Ascending aorta (tissue), 2 donors: ENCODE measurements at regions not wholly inside any gene's neighbourhood (a gene's known extent, or its start where the extent isn't known, plus 50 kb on each side); places are given as distances from the start of the nearest gene placed in this dataset.

Source experiments
- DNase-seq, 2 donors: peaks; one replicate each; pipeline ENCODE4 v3.0.0-alpha.2; 2019; ENCODE audit warnings: low spot score in 2 of 2
- H3K27ac ChIP-seq, 2 donors: fragments of 200-600 bp; sonication (generic); one replicate each; pipeline ENCODE4 v1.5.1; 2016 to 2017; ENCODE audit warnings: mild to moderate bottlenecking in 1 of 2
- H3K27me3 ChIP-seq: fragments of 200-600 bp; sonication (generic); one replicate; pipeline ENCODE4 v1.5.1; 2017
- H3K36me3 ChIP-seq, 2 donors: fragments of 200-600 bp; sonication (generic); one replicate each; pipeline ENCODE4 v1.5.1; 2016
- H3K4me1 ChIP-seq, 2 donors: fragments of 200-600 bp; sonication (generic); one replicate each; pipeline ENCODE4 v1.5.1; 2016 to 2017; ENCODE audit warnings: mild to moderate bottlenecking in 1 of 2
- H3K4me3 ChIP-seq, 2 donors: fragments of 200-600 bp; sonication (generic); one replicate each; pipeline ENCODE4 v1.5.1; 2016 to 2017; ENCODE audit warnings: mild to moderate bottlenecking in 1 of 2
- H3K9me3 ChIP-seq, 2 donors: fragments of 200-600 bp; sonication (generic); one replicate each; pipeline ENCODE4 v1.5.1; 2016
- intact Hi-C: fragments of 100-400 bp; cut with DNase I; formaldehyde crosslinking; loops from one replicate; pipeline ENCODE4 v1.15.1; 2023
- TF ChIP-seq, protein P1 (sequence below), 3 experiments: fragments of 200-600 bp in 2 of 3; fragments of 450-650 bp in 1 of 3; sonication (generic) in 2 of 3; IDR thresholded peaks; one replicate each; pipeline ENCODE4 v1.5.1; 2016 to 2019; ENCODE audit warnings: antibody characterized with exemption in 3 of 3, mild to moderate bottlenecking in 1 of 3, moderate library complexity in 1 of 3

DNA sequence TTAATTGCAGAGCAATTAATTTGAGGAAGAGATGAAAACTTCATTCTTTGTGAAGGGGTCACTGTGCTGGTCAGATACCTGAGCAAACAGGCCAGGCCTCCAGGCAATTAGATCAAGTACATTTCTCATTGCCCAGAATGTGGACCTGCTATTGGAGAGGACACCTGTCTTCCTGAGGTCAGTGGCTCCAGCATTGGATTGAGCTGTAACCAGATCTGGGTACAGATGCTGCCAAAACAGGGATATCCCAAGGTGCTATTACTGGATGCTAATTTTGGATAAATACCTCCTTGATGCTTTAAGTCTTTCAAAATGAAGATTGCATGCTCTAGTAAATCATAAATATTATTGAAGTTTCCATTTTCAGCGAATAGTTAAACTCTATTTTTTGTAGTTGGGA is 131.5 kb downstream of the FAM161A start:
- Histone ChIP-seq H3K4me1 (no peaks in the 10 kb centered on the region), H3K27ac (no peak overlapping the region), H3K36me3 (no peaks in the 10 kb centered on the region), H3K4me3 (no peak overlapping the region), H3K27me3 (no peaks in the 10 kb centered on the region), H3K9me3 (peaks cover 0 to 3% of the 10 kb centered on the region in 2 donors)
- intact Hi-C loops = no loop called here
- no peak for DNase-seq
- TF ChIP-seq, protein P1, sequence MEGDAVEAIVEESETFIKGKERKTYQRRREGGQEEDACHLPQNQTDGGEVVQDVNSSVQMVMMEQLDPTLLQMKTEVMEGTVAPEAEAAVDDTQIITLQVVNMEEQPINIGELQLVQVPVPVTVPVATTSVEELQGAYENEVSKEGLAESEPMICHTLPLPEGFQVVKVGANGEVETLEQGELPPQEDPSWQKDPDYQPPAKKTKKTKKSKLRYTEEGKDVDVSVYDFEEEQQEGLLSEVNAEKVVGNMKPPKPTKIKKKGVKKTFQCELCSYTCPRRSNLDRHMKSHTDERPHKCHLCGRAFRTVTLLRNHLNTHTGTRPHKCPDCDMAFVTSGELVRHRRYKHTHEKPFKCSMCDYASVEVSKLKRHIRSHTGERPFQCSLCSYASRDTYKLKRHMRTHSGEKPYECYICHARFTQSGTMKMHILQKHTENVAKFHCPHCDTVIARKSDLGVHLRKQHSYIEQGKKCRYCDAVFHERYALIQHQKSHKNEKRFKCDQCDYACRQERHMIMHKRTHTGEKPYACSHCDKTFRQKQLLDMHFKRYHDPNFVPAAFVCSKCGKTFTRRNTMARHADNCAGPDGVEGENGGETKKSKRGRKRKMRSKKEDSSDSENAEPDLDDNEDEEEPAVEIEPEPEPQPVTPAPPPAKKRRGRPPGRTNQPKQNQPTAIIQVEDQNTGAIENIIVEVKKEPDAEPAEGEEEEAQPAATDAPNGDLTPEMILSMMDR (IDR thresholded peaks at IDR 0.05) = no peak

DNA sequence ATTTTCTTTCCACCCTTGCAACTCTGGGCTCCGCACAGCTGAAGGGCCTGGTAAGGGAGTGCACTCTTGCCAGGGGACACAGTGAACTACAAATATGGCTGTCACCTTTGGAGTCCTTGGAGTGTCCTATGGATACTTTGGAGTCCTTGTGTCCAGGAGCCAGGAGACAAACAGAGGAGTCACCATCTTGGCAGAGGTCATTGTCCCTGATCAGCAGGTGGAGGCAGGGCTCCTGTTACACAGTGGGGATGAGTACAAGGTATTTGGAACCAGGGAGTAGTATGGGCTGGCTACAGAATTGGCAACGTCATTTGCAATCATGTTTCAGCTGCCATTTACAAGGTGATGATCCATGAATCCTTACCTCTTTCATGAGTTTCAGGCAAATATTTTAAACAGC is 132.5 kb downstream of the FAM161A start:
- no peaks in the 10 kb centered on the region for H3K27me3 ChIP-seq
- H3K9me3 ChIP-seq = no peaks in the 10 kb centered on the region
- no peaks in the 10 kb centered on the region for H3K4me1 ChIP-seq
- H3K4me3 ChIP-seq = no peak overlapping the region
- no peak for DNase-seq
- no peak overlapping the region for H3K27ac ChIP-seq
- H3K36me3 ChIP-seq = no peaks in the 10 kb centered on the region
- intact Hi-C loops = no loop called here
- TF ChIP-seq, protein P1 (IDR thresholded peaks at IDR 0.05) = no peak

DNA sequence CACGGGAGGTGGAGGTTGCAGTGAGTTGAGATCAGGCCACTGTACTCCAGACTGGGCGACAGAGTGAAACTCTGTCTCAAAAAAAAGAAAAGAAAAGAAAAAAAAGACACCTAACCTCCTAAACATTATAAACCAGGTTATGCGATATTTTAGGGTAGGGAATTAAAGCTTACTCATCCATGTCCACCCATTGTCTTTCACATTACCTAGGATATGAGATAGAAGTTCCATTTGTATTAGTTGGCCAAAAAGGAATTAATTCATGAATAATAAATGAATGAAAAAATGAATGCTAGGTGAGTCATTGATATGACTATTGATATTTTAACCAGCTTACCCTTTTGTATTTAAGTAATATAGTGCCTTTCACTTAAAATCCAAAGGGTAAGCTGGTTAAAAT is 132.9 kb downstream of the FAM161A start:
- Histone ChIP-seq H3K27ac (no peak overlapping the region), H3K4me1 (no peaks in the 10 kb centered on the region), H3K36me3 (no peaks in the 10 kb centered on the region), H3K9me3 (no peaks in the 10 kb centered on the region), H3K4me3 (no peak overlapping the region), H3K27me3 (no peaks in the 10 kb centered on the region)
- TF ChIP-seq, protein P1 (IDR thresholded peaks at IDR 0.05) = no peak
- DNase-seq = no peak
- intact Hi-C loops = no loop called here

DNA sequence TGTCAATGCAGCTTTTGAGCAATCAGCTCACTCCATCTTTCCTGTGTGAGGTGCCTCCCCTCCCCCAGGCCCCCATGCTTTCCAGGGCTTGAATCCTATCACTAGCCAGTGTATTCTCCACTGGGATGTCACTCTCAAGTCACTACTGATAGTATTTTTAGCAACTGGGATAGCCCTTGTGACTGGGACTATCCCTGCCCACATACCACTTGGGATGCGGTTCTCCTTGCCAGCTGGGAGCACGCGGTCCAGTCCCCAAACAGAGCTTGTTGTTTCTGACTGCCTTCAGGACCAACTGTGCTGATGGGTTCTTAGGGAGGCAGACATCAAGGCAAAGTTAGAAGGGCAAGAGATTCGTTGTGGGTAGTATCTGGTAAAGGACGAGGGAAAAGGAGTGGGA is 134.9 kb downstream of the FAM161A start:
- H3K27me3 ChIP-seq = no peaks in the 10 kb centered on the region
- DNase-seq = no peak
- TF ChIP-seq, protein P1 (IDR thresholded peaks at IDR 0.05) = no peak
- no peaks in the 10 kb centered on the region for H3K4me1 ChIP-seq
- H3K4me3 ChIP-seq = no peak overlapping the region
- no peaks in the 10 kb centered on the region for H3K9me3 ChIP-seq
- no peaks in the 10 kb centered on the region for H3K36me3 ChIP-seq
- H3K27ac ChIP-seq = no peak overlapping the region
- intact Hi-C loops = no loop called here

DNA sequence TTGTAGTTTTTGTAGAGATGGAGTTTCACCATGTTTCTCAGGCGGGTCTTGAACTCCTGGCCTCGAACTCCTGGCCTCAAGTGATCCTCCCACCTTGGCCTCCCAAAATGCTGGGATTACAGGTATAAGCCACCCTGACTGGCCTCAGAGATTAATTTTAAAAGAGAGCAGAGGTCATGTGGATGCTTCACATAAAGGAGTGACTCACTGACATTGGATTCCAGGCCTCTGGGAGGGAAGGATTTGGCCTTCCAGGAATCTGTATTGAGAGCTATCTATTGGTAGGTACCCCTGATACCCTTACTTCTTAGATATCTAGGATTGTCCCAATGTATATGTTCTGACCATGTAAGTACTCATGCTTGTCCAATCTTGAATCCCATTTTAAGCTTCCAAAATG is 138.4 kb downstream of the FAM161A start:
- TF ChIP-seq, protein P1 (IDR thresholded peaks at IDR 0.05) = no peak
- intact Hi-C loops = no loop called here
- Histone ChIP-seq H3K4me3 (no peak overlapping the region), H3K9me3 (no peaks in the 10 kb centered on the region), H3K27me3 (no peaks in the 10 kb centered on the region), H3K36me3 (no peaks in the 10 kb centered on the region), H3K27ac (no peak overlapping the region), H3K4me1 (no peaks in the 10 kb centered on the region)
- DNase-seq = no peak

DNA sequence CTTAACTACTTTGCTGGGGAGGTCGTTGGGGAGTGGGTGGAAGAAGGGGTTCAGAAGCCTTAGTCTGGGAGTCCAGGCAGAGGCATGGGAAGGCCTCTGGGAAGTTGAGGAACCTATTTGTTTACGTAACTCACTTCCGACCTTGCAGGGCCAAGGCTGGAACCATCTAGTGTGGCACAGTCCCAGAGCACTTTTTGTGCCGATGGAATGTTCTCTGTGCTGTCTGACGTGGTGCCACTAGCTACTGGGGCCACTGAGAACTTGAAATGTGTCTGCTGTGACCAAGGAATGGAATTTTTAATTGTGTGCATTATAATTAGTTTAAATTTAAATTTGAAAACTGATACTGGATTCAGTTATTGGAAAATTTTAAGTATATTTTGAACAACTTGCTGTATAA is 139.7 kb downstream of the FAM161A start:
- H3K36me3 ChIP-seq = no peaks in the 10 kb centered on the region
- TF ChIP-seq, protein P1 (IDR thresholded peaks at IDR 0.05) = no peak
- no peaks in the 10 kb centered on the region for H3K4me1 ChIP-seq
- no peaks in the 10 kb centered on the region for H3K27me3 ChIP-seq
- DNase-seq = no peak
- H3K27ac ChIP-seq = no peak overlapping the region
- H3K4me3 ChIP-seq = no peak overlapping the region
- H3K9me3 ChIP-seq = no peaks in the 10 kb centered on the region
- intact Hi-C loops = no loop called here
